HL-60/S4 treated with retinoic acid at 250 ng/mL for 4 days and 3 days (cell line): ENCODE measurements at regions not wholly inside any gene's neighbourhood (a gene's known extent, or its start where the extent isn't known, plus 50 kb on each side); places are given as distances from the start of the nearest gene placed in this dataset.
"Not testable (repeated sequence)": the region's sequence is repeated elsewhere in the genome, so short reads cannot be mapped to it uniquely, and the experiment has no call there.

Experiments used
- in situ Hi-C: fragments of 300-500 bp; cut with MboI; formaldehyde crosslinking; loops from 2 replicates; pipeline ENCODE4 v1.7.0; 2022; ENCODE audit warnings: low sequenced_read_pairs

- in situ Hi-C loops, result no loop called here
Observed at GRCh38 chr2:75432761-75433361, 127.9 kb downstream of the EVA1A start.

DNA sequence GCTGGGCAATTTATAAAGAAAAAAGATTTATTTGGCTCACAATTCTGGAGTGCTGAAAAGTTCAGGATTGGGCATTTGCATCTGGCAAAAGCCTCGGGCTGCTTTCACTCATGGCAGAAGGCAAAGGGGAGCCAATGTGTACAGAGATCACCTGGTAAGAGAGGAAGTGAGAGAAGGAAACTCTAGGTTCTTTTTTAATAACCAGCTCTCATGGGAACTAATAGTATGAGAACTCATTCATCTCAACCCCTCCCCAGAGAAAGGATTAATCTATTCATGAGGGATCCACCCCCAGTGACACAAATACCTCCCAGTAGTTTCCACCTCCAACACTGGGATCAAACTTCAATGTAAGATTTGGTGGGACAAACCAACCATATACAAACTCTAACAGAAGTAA lies 129.0 kb downstream of the EVA1A start:
- in situ Hi-C loops, result no loop called here

DNA sequence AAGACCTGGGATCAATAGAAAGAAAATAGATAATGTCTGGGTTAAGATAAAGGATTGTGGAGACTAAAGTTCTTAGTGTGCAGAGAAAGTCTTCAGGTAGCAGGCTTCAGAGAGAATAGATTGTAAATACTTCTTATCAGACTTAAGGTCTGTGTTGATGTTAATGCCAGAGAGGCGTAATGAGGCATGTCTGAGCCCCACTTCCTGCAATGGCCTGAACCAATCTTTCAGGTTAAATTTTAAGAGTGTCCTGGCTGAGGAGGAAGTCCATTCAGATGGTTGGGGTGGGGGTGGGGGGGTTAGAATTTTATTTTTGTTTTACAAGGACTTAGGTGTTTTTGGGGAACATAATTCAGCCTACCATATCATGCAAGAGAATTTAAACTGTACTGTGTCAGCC lies 129.5 kb downstream of the EVA1A start:
- in situ Hi-C loops, result no loop called here

DNA sequence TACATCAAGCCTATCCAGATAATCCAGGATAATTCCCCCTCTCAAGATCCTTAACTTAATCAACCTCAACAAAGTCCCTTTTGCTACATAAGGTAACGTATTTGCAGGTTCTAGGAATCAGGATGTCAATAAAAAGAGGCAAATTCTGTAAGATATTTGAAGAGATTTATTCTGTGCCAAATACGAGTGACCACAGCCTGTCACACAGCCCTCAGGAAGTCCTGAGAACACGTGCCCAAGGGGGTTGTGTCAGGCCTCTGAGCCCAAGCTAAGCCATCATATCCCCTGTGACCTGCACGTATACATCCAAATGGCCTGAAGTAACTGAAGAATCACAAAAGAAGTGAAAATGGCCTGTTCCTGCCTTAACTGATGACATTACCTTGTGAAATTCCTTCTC lies 130.3 kb downstream of the EVA1A start:
- in situ Hi-C loops, result not testable (repeated sequence)

DNA sequence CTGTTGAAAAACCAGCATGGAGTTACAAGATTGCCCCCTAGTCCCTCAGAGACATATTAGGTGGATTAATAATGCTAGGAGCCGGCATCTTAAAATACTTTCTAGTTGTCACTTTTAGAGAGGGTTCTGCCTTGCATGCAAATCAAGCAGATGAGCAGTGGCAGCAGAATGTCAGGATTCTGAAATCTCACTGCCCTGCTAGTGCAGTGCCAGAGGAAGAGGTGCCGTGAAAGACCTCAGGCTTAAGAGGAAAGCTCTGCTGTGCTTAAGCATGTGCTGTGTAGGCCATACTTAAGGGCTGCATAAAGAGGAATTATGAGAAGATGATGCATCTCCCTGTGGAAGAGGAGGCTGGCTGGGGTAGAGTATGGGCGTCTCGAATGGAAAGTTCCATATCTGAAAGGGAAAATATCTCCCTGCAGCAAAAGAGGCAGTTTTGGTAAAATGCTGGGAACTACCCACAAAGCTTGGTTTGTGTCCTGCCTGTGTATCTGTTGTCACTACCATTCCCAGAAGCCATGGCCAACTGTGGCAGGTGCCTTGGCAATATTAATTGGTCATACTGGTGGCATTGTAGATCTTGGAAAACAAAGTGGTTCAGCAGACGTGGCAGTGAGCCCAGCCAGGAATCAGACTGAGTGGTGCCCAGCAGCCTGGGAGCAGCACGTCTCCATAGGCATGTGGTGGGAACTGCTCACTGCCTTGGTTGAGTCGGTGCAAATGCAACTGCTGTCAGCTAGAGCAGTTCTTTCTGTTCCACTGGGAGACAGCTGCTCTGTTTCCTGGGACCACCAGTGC lies 131.9 kb downstream of the EVA1A start:
- in situ Hi-C loops, result no loop called here

GRCh38 chr2:75428060-75428459 lies 132.7 kb downstream of the EVA1A start:
- in situ Hi-C loops, result no loop called here

GRCh38 chr2:75424936-75425619 lies 135.7 kb downstream of the EVA1A start:
- in situ Hi-C loops, result no loop called here

DNA sequence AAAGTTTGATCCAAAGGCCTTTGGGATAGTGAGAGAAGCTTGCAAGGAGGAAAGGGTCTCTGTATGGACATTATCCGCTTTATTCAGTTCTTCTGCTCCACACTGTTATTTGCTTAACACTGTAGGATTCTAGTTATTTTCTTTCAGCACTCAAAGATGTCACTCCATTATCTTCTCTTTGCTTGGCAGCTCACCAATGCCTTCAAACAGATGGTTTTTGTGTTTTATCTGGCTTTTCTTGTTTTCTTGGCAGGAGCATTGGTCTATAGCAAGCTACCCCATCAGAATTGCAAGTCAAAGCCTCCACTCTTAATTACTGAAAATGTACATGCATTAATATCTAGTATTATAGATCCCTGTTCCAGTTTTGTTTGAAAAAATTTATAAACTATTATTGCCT lies 138.8 kb downstream of the EVA1A start:
- in situ Hi-C loops, result no loop called here

DNA sequence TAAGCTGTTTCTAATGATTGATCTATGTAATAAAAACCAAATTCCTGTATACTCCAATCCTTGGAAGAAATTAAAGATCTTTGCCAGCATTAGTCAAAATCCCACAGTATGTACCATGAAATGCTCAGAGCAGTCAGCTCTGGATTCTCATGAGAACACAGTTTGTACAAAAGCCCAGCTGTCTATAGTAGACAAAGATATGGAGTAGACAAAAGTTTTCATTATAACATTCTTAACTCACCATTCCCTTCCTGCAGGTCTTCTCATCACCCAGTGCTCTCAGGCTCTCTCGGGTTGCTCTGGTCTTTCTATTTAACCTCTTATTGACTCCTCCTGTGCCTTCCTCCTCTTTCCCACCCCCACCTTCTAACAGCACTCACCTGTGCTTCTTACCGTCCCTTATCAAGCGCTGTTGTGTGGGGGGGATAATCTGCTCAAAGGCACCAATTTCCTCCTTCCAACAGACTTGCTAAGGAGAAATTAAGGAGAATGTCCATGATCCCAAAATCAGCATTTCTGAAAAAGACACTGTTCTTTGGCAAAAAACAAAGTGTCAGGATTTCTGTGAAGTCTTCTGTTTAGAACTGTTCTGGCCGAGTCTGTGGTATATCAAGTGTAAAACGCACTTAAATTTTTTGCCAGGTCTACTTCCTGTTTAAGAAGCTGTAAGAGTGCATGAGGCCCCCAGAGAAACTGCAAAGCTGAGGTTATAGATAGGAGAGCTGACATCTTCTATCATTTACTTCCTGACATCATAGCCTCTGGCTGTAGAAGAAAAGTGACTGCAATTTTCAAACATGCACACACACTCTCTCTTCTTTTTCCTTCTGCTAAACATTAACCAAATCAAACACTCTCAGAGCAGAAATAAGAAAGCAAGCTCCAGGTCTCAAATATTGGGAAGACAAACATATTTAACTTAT lies 144.1 kb downstream of the EVA1A start:
- in situ Hi-C loops, result no loop called here

- in situ Hi-C loops, result no loop called here
Observed at GRCh38 chr2:75415731-75416130, 145.0 kb downstream of the EVA1A start.

DNA sequence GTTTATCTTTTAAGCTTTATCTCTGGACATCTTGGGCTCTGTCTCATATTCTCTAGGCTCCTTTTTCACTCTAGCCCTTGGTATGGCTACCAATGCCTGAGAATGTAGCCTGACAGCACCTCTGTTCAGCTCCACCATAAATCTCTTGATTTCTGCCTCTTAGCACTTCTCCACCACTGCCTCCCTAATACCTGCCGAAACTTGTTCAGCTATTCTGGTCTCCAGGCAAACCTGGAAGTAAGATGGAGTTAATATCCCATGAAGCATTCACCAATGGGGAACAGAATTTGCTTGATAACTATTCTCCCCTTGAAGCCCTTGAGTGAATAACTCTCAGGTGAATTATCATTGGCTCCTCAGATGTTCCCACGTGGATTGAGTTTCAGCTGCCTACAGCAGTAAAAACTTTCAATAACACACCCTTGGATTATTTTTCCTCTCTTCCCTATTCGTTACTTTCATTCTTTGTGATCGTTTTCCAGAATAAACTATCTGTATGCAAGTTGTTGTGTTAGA lies 145.6 kb downstream of the EVA1A start:
- in situ Hi-C loops, result no loop called here

DNA sequence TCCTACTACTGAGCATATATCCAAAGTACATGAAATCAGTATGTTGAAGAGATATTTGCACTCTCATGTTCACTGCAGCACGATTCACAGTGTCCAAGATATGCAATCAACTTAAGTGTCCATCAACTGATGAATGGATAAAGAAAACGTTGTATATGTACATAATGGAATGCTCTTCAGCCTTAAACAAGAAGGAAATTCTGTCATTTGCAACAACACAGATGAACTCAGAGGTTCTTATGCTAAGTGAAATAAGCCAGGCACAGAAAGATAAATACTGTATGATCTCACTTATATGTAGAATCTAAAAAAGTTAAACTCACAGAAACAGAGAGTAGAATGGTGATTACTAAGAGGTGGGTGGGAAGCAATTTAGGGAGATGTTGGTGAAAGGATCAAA lies 149.2 kb downstream of the EVA1A start:
- in situ Hi-C loops, result no loop called here

GRCh38 chr2:75410702-75411101 lies 150.0 kb downstream of the EVA1A start:
- in situ Hi-C loops, result no loop called here

DNA sequence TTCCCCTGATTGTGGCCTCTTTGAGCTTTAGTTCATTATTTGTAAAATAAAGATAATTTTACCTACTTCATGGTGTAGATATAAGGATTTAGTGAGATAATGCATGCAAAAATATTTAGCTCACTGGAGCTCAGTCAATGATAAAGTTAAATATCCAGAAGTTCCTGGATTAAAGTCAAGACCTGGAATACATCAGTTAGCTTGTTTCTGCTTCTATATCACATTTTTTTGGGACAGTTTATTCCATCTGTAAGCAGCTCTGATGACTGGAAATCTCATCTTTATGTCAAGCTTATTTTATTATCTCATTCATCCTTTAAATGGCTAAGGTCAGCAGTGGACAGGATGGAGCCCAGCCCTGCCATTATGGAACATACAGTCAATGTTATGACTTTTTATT lies 152.0 kb downstream of the EVA1A start:
- in situ Hi-C loops, result no loop called here

GRCh38 chr2:75407038-75407530 lies 153.7 kb downstream of the EVA1A start:
- in situ Hi-C loops, result no loop called here

- in situ Hi-C loops, result no loop called here
Observed at GRCh38 chr2:75406131-75406581, 154.6 kb downstream of the EVA1A start.

DNA sequence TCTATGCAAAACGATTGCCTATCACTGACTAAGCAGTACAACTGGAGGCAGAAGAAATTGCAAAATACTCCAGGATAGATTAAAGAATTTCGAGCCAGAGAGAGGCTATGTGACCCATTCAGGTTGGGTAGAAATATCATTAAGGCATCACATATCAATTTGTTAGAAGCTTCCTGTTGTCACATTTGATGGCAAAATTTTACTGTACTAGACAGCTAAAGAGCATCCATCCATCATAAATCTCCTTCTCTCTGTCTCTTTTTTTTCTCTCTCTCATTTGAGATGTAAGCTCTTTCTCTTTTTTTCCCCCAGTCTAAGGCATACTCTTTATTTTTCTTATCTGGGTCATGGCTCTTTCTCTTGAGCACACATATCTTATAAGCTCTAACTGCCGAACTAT lies 155.7 kb downstream of the EVA1A start:
- in situ Hi-C loops, result no loop called here

- in situ Hi-C loops, result no loop called here
Observed at GRCh38 chr2:75403991-75404428, 156.7 kb downstream of the EVA1A start.

- in situ Hi-C loops, result loop anchor here (25.0 kb wide), 1 partner anchor 709 kb away; no protein-coding TSS in a partner anchor
Observed at GRCh38 chr2:75396314-75396713, 164.4 kb downstream of the EVA1A start.

GRCh38 chr2:75394764-75395163 lies 166.0 kb downstream of the EVA1A start:
- in situ Hi-C loops, result loop anchor here (25.0 kb wide), 1 partner anchor 707 kb away; no protein-coding TSS in a partner anchor
